Astrocyte of the spinal cord (primary cell): ENCODE measurements at regions not wholly inside any gene's neighbourhood (a gene's known extent, or its start where the extent isn't known, plus 50 kb on each side); places are given as distances from the start of the nearest gene placed in this dataset.

Experiments
- DNase-seq: peaks from one replicate; pipeline ENCODE4 v3.0.0; 2011; ENCODE audit warnings: low read depth, low spot score
- H3K4me3 ChIP-seq: 2 replicates; pipeline ENCODE4 v1.5.1; 2011; ENCODE audit warnings: low read depth, mild to moderate bottlenecking, low read length, moderate library complexity
- CTCF ChIP-seq: IDR thresholded peaks from 2 replicates; pipeline ENCODE4 v1.5.1; 2012; ENCODE audit warnings: low read depth, mild to moderate bottlenecking, low read length, inconsistent platforms
- in situ Hi-C: cut with HindIII; loops from 2 replicates; pipeline ENCODE4 v1.10.0; 2017; ENCODE audit warnings: low sequenced_read_pairs

GRCh38 chr12:67506739-67507138, 141.8 kb upstream of the DYRK2 start:
- DNase-seq, result no peak
- no peak for TF ChIP-seq CTCF
- H3K4me3 ChIP-seq, result no peak overlapping the region
- in situ Hi-C loops, result no loop called here

GRCh38 chr12:67508830-67509229, 139.7 kb upstream of the DYRK2 start:
- in situ Hi-C loops, result no loop called here
- H3K4me3 ChIP-seq, result no peak overlapping the region
- no peak for DNase-seq
- TF ChIP-seq CTCF, result no peak

GRCh38 chr12:67509666-67510386, 138.7 kb upstream of the DYRK2 start:
- no peak overlapping the region for H3K4me3 ChIP-seq
- no peak for TF ChIP-seq CTCF
- in situ Hi-C loops, result no loop called here
- DNase-seq, result peak; percentile 9

GRCh38 chr12:67512061-67512460, 136.5 kb upstream of the DYRK2 start:
- no peak overlapping the region for H3K4me3 ChIP-seq
- no peak for DNase-seq
- TF ChIP-seq CTCF, result no peak
- in situ Hi-C loops, result no loop called here

- no peak overlapping the region for H3K4me3 ChIP-seq
- in situ Hi-C loops, result no loop called here
- TF ChIP-seq CTCF, result no peak
- DNase-seq, result no peak
Measured at GRCh38 chr12:67514502-67514901, 134.0 kb upstream of the DYRK2 start.

GRCh38 chr12:67515679-67516340, 132.7 kb upstream of the DYRK2 start:
- no peak overlapping the region for H3K4me3 ChIP-seq
- DNase-seq, result no peak
- in situ Hi-C loops, result no loop called here
- TF ChIP-seq CTCF, result no peak
